ENCODE measurements at regions not wholly inside any gene's neighbourhood (a gene's known extent, or its start where the extent isn't known, plus 50 kb on each side); places are given as distances from the start of the nearest gene placed in this dataset.

- no peak overlapping the region for H3K27ac ChIP-seq (ENCODE audit: low read length)
- no peaks in the 10 kb centered on the region for H3K27me3 ChIP-seq (ENCODE audit: control insufficient read depth in 1 of 2, insufficient read depth in 2 of 2, low read length in 2 of 2)
- H3K4me3 ChIP-seq (ENCODE audit: low read length in 2 of 2): peak overlapping the region in 1 of 2 donors; percentile 15
- H3K36me3 ChIP-seq (ENCODE audit: control insufficient read depth in 2 of 2, insufficient read depth in 2 of 2, low read length in 2 of 2): no peaks in the 10 kb centered on the region
- peaks cover 12% of the 10 kb centered on the region for H3K4me1 ChIP-seq (ENCODE audit: control insufficient read depth, insufficient read depth, low read length)
- no peaks in the 10 kb centered on the region for H3K9me3 ChIP-seq (ENCODE audit: control insufficient read depth in 2 of 2, low read length in 2 of 2)
- no peak overlapping the region for H3K9ac ChIP-seq (ENCODE audit: low read length in 2 of 2)
Observed at GRCh38 chr22:42180349-42180842, 49.8 kb upstream of the CYP2D6 start.
